GM19468 (cell line): ENCODE measurements at regions not wholly inside any gene's neighbourhood (a gene's known extent, or its start where the extent isn't known, plus 50 kb on each side); places are given as distances from the start of the nearest gene placed in this dataset.

Experiments used
- ATAC-seq: cut with Tn5 transposase; IDR thresholded peaks from one replicate; pipeline ENCODE4 v1.9.1; 2021; ENCODE audit warnings: mild to moderate bottlenecking, moderate library complexity, moderate number of reproducible peaks; ENCODE audit not compliant: unreplicated experiment; ENCODE audit errors: extremely low read depth

DNA sequence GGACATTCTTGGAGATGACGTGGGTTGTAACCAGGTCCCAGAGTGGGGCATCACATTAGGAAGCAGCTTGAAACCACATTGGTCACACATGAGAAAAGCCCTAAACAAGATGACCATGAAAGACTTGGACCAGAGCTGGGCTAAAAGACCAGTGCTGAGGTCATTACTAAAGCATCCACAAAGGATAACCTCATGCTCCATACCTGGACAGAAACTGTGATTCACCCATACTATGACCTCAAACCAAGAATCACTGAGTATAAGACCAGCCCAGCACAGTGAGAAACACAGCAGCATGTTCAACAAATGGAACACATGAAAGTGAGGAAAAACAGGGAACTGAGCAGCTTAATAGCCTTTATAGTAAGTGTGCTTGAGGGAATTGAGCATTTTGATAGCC, 635.5 kb upstream of the NETO1 start:
- ATAC-seq: no peak

DNA sequence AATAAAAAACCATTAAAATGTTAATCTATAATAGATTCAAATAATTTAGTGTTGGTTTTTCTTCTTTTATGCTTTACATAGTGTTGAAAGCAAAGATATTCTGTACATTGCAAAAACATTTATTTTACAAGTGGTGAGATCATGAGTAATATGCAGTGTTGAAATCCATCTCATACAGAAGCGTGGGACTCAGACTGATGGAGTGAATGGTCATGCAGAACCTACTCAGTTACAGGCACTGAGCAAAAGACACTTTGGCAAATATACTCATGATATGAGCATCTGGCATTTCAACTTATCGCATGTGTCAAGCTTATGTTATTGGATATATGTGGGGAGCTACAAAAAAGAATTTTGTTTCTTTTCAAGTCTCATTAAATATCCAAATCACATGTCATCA, 620.2 kb upstream of the NETO1 start:
- no peak for ATAC-seq

DNA sequence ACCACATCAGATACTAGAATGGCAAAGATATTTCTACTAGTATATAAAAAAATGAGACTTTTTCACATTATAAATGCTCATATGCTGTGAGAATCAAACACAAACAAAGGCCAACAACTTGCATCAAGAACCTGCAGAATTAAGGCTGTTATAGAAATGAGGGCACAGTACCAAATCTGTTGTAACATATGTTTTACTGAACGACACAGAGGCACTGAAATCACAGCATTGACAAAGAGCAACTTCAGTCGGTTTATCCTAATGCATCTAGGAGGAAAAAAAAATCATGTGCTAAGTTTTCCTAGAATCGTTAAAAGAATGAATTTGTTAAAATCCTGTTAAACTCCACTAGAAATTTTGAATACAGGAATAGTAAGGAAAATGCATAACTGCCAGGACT, 617.4 kb upstream of the NETO1 start:
- ATAC-seq: no peak

DNA sequence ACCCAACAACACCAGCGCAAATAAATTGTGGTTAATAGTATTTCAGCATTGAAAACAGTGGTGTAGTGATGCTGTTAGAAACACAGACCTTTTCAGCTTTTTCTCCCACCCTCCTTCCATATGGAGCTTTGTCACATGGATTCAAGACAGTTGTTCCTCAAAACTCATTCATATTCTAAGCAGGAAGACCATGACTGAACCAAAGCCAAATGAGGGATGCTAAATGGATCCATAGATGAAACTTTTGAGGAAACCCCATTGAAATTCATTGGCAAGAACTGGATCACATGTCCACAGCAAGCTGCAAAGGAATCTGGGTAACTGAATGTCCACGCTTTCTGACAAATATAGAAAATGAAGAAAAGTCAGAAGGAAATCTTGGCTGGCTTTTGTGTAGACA, 615.1 kb upstream of the NETO1 start:
- no peak for ATAC-seq

DNA sequence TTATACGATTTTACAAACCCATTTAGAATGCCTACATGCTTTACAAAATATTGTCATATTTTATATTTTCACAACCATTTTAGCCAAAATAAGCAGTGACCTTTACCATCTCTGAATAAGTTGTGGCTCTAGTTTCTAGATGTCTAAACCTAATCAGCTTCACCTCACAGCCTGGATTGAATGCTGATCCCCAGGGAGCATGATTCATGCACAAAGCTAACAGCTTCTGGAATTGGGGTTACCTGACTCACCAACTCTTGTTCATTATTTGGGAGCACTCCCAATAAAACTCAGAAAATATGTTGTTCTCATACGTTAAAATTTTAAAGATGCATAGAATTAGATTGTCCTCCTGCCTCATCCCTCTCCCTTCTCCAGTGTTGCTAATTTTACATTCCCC, 611.7 kb upstream of the NETO1 start:
- ATAC-seq: no peak

DNA sequence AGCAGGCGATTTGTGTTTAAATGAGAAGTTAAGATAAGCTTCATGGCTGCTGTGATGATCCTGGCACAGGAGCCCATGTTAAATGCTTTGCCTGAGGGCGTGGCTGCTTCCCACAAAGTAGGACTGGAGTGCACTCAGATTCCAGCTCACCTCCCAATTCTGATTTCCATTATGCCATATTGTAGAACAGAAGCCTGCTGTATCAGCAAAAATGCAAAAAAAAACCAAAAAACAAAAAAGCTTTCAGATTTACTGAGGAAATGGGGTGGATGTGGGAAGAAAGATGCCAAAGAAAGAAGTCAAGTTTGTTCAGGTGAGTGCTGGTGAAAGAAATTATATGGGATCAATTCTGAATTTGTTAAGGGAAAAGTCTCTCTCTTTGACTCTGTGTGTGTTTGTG, 610.4 kb upstream of the NETO1 start:
- ATAC-seq: no peak

DNA sequence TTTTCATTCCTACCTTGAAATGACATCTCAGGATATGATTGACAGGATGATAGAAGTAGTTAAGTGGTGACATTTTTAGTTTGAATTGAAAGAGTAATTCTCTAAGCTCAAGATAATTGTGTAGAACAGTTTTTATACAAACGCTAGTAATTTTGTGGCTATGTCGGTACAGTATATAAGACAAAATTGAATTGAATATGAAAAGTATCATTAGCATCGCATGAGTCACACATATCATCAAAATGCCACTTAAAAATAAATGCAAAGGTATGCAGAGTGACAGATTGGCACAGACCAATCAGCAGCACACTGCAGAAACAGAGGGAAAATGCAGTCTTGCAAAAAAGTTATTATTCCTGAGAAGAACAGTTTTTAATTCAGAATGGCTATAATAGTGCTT, 608.2 kb upstream of the NETO1 start:
- no peak for ATAC-seq

DNA sequence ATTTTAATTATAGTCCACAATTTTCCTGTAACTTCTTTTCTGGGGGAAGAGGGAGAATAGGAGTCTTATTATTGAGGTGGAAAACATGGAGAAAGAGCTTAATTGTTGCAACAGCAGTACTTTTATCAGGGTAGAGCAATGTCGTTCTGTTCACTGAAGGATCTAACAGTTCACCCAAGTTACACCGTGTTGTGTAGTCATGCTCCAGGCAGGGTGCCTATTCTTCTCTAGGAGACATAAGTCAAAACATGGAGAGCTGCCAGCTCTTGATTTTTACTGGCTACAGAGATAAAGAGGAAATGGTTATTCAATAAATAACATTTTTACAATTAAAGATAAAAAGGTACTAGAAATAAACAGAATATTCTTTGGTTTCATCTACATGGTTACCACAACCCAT, 594.3 kb upstream of the NETO1 start:
- ATAC-seq: no peak

DNA sequence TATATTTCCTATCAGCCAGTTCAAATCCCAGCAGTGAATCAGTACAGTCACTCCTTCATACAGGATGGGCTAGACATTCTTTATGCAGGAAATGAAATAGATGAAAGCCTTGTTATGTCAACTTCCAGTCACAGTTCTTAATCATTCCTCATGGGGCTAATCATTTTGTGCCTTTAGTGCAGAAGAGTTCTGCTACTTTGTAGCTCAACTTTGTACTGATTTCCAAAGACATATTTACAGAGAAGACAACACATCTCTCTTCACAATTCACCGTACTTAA, 593.9 kb upstream of the NETO1 start:
- ATAC-seq: no peak

DNA sequence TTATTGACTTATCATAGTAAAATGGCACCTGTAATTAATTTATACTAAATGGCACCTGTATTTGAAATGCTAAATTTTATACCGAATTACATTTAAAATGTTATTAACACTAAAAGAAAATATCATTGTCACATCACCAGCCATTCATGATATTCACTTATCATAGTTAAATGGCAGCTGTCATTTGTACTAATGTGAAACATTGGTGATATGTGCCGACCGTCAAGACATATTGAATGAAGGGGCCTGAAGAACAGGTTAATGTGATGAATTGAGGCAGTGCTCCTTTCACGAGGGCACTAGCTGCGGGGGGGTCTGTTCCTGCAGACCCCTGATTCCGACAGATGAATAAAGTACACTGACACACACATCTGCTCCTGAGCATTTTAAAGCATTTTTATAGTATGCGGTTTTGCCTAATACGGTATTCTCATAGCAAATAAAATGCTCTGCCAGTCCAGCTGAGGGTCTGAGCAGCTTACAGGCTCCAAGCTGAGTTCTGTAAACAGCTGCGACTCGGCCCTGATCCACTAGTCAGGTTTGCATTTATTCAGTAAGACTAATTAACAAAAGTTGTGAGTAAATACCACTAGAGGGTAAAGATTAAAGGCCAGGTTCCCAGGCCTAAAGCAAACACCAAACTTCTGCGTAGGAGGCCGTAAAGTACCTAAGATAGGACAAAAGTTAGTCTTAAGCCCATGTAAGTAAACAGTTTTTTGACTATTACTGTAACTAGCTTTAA, 593.4 kb upstream of the NETO1 start:
- ATAC-seq: no peak

DNA sequence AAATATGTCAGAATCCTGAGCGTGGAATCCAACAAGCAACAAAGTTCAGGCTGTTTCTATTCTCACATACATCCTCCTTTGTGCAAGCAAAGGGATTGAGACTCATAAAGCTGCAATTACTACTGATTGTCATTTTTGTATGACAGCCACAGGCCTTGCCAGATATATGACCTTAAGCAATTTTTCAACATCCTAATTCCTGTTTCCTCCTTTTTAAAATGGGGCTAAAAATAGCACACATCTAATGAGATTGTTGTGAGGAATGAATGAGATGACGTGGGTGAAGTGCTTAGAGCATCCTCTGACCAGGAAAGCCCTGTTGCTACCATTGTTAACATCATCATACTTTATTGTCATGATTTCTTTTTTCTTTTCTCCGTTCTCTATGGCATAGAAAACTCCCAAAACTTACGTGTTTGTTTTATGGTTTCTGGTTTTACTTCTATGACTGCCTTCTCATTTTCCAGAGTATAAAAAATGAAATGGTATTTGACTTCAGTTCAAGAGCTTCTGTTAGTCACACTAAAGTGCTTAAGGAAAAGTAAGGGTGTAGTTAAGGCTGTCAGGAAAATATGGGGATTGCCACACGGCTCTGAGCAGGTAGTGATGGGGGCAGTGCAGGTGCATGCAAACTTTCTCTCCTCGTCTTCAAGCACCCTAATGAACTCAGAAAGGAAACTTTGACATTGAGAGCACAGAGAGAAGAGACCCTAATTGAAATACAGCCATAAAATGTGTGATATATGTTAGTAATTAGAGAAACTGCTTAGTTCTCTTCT, 590.6 kb upstream of the NETO1 start:
- ATAC-seq: no peak

DNA sequence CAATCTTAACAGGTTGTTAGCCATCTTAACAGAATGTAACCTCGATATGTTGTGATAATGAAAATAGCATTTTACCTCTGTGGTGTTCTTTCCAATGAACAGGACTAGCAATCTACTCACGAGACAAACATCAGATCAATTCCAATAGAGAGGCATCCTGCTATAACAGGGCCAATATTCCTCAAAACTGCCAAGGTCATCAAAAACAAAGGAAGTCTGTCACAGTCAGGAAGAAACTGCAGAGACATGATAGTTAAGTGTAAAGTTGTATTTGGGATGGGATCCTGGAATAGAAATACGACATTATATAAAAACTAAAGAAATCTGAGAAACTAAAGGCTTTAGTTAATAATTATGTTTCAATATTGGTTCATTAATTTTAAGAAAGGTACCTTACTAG, 588.9 kb upstream of the NETO1 start:
- no peak for ATAC-seq

DNA sequence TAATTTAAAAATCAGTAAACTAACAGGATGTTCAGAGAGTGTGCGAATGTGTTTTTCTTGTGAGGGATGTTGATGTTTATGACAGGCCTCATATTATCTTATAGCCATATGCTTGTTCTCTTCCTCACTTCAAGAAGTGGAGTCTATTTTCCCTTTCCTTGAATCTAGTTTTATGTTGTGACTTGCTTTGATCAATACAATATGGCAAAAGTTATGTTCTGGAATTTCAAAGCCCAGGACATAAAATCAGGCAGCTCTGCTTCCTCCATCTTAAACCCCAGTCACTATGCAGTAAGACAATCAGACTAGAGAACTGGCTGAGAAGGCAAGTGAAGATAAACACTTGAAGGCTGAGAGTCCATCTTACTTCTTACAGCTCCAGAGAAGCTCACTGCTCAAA, 585.1 kb upstream of the NETO1 start:
- ATAC-seq: no peak

DNA sequence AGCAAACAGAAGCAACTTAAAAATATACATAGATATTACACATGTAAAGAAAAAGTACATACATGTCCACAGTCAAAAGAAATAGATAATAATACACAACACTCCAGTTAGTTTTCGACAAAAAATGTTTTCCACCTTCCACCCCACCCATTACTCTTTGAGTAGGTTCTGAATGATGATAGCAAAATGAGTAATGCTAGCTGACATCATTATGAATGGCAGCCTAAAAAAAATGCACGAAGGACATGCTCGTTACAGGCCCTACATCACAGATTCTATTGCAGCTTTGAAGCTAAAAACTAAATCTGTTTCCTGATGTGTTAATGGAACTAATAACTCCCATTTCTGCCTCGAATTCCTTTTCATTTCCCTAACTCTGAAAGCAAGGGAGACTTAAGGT, 578.7 kb upstream of the NETO1 start:
- no peak for ATAC-seq

DNA sequence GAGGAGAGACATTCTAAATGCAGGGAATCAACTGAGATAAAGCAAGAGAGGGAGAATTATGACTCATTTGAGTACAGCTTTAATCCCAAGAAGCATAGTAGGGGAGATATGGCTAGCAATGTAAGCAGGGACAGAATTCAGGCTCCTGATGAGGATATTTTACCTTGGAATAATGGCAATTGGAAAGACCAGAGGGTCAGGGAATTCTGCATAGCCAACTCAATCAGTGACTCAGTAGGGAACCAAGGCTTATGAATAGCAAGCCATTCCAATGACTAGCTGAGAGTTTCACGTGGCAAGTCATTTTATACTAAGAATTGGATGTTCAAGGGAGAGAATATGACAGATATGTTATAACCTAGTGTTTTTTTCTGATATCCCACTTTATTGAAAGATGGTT, 563.8 kb upstream of the NETO1 start:
- no peak for ATAC-seq

DNA sequence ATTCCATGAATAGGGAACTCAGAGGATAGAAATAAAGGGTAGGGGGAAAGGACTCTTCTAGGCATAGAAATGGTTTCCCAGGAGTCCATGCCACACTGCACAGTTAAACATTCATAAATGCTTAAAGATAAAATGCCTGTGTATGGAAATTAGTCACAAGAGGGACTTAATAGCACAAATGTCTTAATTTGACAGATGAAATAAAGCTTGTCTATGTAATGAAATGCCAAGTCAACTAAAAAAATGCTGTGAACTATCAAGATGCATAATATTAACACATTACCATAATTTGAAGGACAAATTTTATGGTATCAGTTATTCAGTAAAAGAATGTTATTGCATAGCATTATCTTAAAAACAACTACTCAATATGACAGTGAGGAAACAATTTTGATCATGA, 553.2 kb upstream of the NETO1 start:
- no peak for ATAC-seq

DNA sequence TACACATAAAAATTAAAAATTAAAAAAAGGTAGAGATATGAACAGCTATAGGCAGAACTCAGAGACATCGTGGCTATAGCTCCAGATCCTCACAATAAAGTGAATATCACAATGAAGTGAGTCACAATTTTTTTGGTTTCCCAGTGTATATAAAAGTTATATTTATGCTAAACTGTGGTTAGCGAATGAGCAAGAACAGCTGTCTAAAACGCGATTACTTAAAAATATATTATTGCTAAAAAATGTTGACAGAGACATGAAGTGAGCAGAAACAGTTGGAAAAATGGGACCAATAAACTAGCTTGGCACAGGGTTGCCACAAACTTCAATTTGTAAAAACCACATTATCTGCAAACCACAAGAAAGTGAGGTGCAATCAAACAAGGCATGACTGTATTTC, 551.7 kb upstream of the NETO1 start:
- ATAC-seq: no peak

DNA sequence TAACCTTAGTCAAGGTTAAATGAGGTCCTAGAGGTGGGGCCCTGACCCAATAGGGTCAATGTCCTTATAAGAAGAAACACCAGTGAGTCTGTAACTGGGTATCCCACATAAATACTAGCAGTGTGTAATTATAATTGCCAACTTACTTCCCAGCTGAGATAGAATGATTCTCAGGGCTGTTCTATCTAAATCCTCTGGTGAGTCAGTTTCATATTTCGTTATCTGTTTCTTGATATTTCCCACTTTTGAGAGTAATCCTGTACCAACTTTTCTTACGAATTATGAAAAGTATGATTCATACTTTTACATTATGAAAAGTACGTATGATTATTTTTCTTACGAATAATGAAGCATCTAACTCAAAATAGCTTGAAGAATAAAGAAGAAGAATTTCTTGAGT, 546.8 kb upstream of the NETO1 start:
- ATAC-seq: no peak

DNA sequence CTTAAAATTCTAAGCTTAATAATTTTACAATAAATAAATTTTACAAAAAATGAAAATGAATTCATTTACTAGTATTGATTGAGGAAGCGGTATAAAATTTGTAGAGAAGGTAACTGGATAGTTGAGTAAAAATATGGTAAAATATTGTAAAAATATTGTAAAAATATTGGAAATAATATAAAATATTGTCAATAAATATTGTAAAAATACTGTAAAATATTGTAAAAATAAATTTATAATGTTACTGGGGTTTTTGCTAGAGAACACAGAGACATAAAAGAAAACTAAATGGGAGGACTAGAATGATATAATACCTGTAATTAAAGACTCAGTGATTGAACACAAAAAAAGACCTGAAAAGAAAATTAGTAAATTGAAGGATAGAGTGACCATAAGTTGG, 546.3 kb upstream of the NETO1 start:
- no peak for ATAC-seq

DNA sequence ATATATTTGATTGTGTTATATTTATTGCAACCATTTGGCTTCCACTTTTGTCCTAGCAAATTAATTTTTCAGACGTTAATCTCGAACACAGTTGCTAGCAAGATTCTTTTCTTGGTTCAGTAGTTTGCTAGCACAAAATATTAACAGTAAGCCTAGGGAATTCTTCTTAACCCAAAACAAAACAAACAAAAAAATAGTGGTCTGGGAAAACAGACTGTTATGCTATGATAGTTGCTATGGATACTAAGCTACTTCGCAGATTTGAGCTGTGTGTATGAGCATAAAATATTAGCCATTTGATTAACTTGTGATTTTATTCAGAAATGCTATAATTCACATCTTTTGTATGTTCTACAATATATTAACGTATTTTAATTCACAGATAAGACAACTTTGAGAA, 541.5 kb upstream of the NETO1 start:
- no peak for ATAC-seq

DNA sequence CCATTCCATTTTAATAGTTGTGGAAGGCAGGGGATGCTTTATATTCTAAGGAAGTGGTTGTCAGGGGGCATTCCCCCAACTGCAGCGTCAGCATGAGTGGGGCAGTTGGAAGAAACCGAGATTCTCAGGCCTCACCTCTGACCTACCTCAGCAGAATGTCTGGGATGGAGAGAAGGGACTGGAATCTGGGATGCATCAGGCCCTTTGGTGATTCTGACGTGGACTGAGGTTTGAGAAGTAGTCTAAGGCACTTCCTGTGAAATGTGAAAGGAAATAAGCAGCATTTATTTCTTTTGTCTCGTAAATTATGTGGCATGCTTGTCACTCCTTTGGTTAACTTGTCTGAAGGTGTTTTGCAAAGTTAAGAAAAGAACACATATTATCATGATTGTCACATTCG, 540.7 kb upstream of the NETO1 start:
- no peak for ATAC-seq

DNA sequence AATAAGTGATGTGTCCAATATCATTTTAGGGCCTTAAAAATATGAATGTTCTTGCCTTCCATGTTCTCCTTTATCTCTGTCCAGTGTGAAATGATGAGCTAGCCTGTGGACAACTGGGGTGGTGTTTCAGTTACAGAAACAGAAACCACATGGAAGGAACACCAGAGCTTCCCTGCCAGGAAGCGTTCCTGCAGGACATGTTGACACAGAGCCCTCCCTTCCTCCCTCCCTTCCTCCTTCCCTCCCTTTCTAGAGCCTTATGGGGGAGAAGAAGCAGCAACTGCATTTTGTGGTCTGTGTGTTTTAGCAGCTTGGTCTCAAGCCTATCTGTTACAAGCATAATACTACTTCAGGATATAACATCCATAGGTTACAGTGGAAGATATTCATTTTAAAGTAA, 539.7 kb upstream of the NETO1 start:
- no peak for ATAC-seq
